ENCODE measurements at regions not wholly inside any gene's neighbourhood (a gene's known extent, or its start where the extent isn't known, plus 50 kb on each side); places are given as distances from the start of the nearest gene placed in this dataset.
A peak's percentile ranks its signal among the peaks of the same experiment; 100 is the strongest.

DNA sequence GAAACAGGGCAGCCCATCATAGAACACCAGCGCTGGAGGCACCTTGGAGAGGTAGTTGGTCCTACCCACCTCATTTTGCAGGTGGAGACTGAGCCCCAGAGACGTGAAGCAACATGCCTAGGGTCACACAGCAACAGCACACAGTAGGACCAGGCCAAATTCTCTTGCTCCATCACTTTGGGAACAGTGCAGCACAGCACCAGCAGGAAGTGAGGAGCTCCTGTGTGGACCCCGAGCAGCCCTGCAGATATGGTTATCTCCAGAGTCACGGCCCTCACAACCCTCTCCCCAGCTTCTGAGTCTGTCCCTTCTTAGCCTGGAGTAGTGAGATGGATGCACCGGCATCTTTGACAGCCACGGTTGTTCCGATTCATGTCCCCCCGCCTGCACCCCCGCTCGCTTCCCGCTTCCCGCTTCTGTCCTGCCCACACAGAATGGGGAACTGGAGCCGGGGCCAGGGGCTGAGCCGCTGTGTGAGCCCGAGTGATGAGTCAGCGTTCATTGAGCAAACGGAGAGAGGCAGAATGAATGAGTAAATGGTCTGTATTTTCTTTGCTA lies 72.6 kb upstream of the DUSP22 start:
- TF ChIP-seq RAD21 (IDR thresholded peaks at IDR 0.05) (peak in 1 of 2 donors; percentile 5), RXRA (IDR thresholded peaks at IDR 0.05) (no peak), YY1 (IDR thresholded peaks at IDR 0.05) (no peak), HNF4G (IDR thresholded peaks at IDR 0.05) (no peak)
- TF ChIP-seq, protein P1, sequence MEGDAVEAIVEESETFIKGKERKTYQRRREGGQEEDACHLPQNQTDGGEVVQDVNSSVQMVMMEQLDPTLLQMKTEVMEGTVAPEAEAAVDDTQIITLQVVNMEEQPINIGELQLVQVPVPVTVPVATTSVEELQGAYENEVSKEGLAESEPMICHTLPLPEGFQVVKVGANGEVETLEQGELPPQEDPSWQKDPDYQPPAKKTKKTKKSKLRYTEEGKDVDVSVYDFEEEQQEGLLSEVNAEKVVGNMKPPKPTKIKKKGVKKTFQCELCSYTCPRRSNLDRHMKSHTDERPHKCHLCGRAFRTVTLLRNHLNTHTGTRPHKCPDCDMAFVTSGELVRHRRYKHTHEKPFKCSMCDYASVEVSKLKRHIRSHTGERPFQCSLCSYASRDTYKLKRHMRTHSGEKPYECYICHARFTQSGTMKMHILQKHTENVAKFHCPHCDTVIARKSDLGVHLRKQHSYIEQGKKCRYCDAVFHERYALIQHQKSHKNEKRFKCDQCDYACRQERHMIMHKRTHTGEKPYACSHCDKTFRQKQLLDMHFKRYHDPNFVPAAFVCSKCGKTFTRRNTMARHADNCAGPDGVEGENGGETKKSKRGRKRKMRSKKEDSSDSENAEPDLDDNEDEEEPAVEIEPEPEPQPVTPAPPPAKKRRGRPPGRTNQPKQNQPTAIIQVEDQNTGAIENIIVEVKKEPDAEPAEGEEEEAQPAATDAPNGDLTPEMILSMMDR (IDR thresholded peaks at IDR 0.05; ENCODE audit: low read depth, low read length, missing input control): no peak
- TF ChIP-seq, protein P2, sequence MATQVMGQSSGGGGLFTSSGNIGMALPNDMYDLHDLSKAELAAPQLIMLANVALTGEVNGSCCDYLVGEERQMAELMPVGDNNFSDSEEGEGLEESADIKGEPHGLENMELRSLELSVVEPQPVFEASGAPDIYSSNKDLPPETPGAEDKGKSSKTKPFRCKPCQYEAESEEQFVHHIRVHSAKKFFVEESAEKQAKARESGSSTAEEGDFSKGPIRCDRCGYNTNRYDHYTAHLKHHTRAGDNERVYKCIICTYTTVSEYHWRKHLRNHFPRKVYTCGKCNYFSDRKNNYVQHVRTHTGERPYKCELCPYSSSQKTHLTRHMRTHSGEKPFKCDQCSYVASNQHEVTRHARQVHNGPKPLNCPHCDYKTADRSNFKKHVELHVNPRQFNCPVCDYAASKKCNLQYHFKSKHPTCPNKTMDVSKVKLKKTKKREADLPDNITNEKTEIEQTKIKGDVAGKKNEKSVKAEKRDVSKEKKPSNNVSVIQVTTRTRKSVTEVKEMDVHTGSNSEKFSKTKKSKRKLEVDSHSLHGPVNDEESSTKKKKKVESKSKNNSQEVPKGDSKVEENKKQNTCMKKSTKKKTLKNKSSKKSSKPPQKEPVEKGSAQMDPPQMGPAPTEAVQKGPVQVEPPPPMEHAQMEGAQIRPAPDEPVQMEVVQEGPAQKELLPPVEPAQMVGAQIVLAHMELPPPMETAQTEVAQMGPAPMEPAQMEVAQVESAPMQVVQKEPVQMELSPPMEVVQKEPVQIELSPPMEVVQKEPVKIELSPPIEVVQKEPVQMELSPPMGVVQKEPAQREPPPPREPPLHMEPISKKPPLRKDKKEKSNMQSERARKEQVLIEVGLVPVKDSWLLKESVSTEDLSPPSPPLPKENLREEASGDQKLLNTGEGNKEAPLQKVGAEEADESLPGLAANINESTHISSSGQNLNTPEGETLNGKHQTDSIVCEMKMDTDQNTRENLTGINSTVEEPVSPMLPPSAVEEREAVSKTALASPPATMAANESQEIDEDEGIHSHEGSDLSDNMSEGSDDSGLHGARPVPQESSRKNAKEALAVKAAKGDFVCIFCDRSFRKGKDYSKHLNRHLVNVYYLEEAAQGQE (IDR thresholded peaks at IDR 0.05): no peak

Data from liver (tissue), 3 donors.